Tibial nerve (tissue), 3 donors: ENCODE measurements at regions not wholly inside any gene's neighbourhood (a gene's known extent, or its start where the extent isn't known, plus 50 kb on each side); places are given as distances from the start of the nearest gene placed in this dataset.

Experiments used
- POLR2A ChIP-seq, 2 donors: fragments of 450-650 bp; IDR thresholded peaks; one replicate each; pipeline ENCODE4 v1.6.1; 2017; ENCODE audit warnings: antibody characterized with exemption in 2 of 2, mild to moderate bottlenecking in 2 of 2, moderate library complexity in 2 of 2
- TF ChIP-seq, protein P1 (sequence below), 5 experiments: fragments of 200-600 bp in 3 of 5; fragments of 450-650 bp in 2 of 5; sonication (generic) in 3 of 5; IDR thresholded peaks; one replicate each; pipeline ENCODE4 v1.5.1; 2016 to 2019; ENCODE audit warnings: antibody characterized with exemption in 5 of 5, mild to moderate bottlenecking in 3 of 5, moderate library complexity in 2 of 5

DNA sequence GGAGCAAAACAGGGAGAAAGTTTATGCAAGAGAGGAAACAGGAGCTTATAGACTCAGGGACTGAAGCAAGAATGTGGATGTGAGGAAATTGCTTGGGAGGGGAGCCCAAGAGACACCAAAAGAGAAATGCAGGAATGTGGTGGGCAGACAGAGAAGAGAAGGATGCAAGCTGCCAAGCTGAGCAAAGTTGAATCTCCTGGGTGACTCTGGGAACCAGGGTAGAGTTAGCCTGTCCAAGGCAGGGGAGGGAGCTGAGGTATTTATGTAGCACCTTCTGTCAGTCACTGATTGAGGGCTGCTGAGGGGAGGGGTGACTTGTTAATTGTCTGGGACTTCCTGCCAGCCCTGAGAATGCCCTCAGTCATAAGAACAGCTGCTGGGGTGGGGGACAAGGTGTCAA, 464.3 kb downstream of the NBAS start:
- TF ChIP-seq, protein P1, sequence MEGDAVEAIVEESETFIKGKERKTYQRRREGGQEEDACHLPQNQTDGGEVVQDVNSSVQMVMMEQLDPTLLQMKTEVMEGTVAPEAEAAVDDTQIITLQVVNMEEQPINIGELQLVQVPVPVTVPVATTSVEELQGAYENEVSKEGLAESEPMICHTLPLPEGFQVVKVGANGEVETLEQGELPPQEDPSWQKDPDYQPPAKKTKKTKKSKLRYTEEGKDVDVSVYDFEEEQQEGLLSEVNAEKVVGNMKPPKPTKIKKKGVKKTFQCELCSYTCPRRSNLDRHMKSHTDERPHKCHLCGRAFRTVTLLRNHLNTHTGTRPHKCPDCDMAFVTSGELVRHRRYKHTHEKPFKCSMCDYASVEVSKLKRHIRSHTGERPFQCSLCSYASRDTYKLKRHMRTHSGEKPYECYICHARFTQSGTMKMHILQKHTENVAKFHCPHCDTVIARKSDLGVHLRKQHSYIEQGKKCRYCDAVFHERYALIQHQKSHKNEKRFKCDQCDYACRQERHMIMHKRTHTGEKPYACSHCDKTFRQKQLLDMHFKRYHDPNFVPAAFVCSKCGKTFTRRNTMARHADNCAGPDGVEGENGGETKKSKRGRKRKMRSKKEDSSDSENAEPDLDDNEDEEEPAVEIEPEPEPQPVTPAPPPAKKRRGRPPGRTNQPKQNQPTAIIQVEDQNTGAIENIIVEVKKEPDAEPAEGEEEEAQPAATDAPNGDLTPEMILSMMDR (IDR thresholded peaks at IDR 0.05), result no peak
- TF ChIP-seq POLR2A (IDR thresholded peaks at IDR 0.05), result no peak
